IMR-90 (cell line): ENCODE measurements at regions not wholly inside any gene's neighbourhood (a gene's known extent, or its start where the extent isn't known, plus 50 kb on each side); places are given as distances from the start of the nearest gene placed in this dataset.

ENCODE experiments used
- ATAC-seq: fragments of 200-7000 bp; cut with Tn5 transposase; 2 replicates; pipeline ENCODE4 v1.9.1; 2020; ENCODE audit warnings: low read depth, mild to moderate bottlenecking, moderate library complexity
- BruUV-seq: library from RNA; stranded (reverse); fragments of 400-500 nt; replicated peaks from 2 replicates; lab custom pipeline; 2021; lab: Mats Ljungman, UMichigan
- CTCF ChIA-PET: fragments of 300-600 bp; formaldehyde crosslinking; extraction: SDS; loops from one replicate; lab custom pipeline; 2021; ENCODE audit warnings: antibody characterized with exemption; lab: Yijun Ruan, JAX
- POLR2A ChIA-PET: fragments of 300-600 bp; sonication (Branson Sonifier 250); formaldehyde crosslinking; loops from one replicate; lab custom pipeline; 2022; ENCODE audit warnings: antibody characterized with exemption; ENCODE audit not compliant: unreplicated experiment; lab: Charles Lee
- DNase-seq: peaks from one replicate; pipeline ENCODE4 v3.0.0; 2013
- H2AFZ ChIP-seq: replicated peaks from 2 replicates; pipeline ENCODE3; 2013; ENCODE audit warnings: low read length, mild to moderate bottlenecking; ENCODE audit not compliant: poor library complexity
- H2AK5ac ChIP-seq: 2 replicates; pipeline ENCODE4 v1.6.1; 2013; ENCODE audit warnings: low read depth, low read length, inconsistent platforms
- H2AK9ac ChIP-seq: replicated peaks from 2 replicates; pipeline ENCODE3; 2013; ENCODE audit warnings: mild to moderate bottlenecking, low read depth, low read length, moderate library complexity; ENCODE audit not compliant: poor library complexity
- H2BK120ac ChIP-seq: 2 replicates; pipeline ENCODE4 v1.6.1; 2013; ENCODE audit warnings: low read depth, low read length, inconsistent platforms
- H2BK15ac ChIP-seq: 3 replicates; pipeline ENCODE4 v1.6.1; 2013; ENCODE audit warnings: low read depth, low read length, inconsistent platforms
- H2BK20ac ChIP-seq: 2 replicates; pipeline ENCODE4 v1.6.1; 2013; ENCODE audit warnings: low read depth, mild to moderate bottlenecking, inconsistent platforms, low read length, moderate library complexity
- H2BK5ac ChIP-seq: 2 replicates; pipeline ENCODE4 v1.6.1; 2013; ENCODE audit warnings: mild to moderate bottlenecking, low read depth, low read length, inconsistent platforms; ENCODE audit not compliant: poor library complexity, severe bottlenecking
- H3K14ac ChIP-seq: replicated peaks from 2 replicates; pipeline ENCODE4 v1.6.1; 2013; ENCODE audit warnings: low read depth, low read length, inconsistent platforms
- H3K18ac ChIP-seq: 2 replicates; pipeline ENCODE4 v1.6.1; 2013; ENCODE audit warnings: low read depth, low read length, control low read depth
- H3K23ac ChIP-seq: 2 replicates; pipeline ENCODE4 v1.6.1; 2013; ENCODE audit warnings: low read depth, low read length, inconsistent platforms
- H3K27ac ChIP-seq: 2 replicates; pipeline ENCODE4 v1.5.1; 2013; ENCODE audit warnings: mild to moderate bottlenecking, control low read depth, low read length; ENCODE audit not compliant: insufficient read depth
- H3K27me3 ChIP-seq: 2 replicates; pipeline ENCODE4 v1.6.1; 2013; ENCODE audit warnings: low read length; ENCODE audit not compliant: control insufficient read depth, insufficient read depth
- H3K36me3 ChIP-seq: 2 replicates; pipeline ENCODE4 v1.6.1; 2013; ENCODE audit warnings: low read length, mixed read lengths; ENCODE audit not compliant: control insufficient read depth, insufficient read depth
- H3K4ac ChIP-seq: 2 replicates; pipeline ENCODE4 v1.6.1; 2013; ENCODE audit warnings: low read depth, low read length, inconsistent platforms
- H3K4me1 ChIP-seq: 2 replicates; pipeline ENCODE4 v1.6.1; 2013; ENCODE audit warnings: low read length, mixed read lengths; ENCODE audit not compliant: control insufficient read depth, insufficient read depth
- H3K4me2 ChIP-seq: 2 replicates; pipeline ENCODE4 v1.6.1; 2013; ENCODE audit warnings: low read depth, mild to moderate bottlenecking, control low read depth, low read length, moderate library complexity
- H3K4me3 ChIP-seq: 2 replicates; pipeline ENCODE4 v1.5.1; 2013; ENCODE audit warnings: low read depth, mild to moderate bottlenecking, control low read depth, low read length, moderate library complexity; ENCODE audit not compliant: insufficient read depth
- H3K56ac ChIP-seq: 2 replicates; pipeline ENCODE4 v1.6.1; 2013; ENCODE audit warnings: low read length, inconsistent platforms; ENCODE audit not compliant: insufficient read depth; ENCODE audit errors: extremely low read depth
- H3K79me1 ChIP-seq, 2 experiments: 2 replicates each; pipeline ENCODE4 v1.6.1; 2013; ENCODE audit warnings: low read length in 2 of 2, inconsistent platforms in 1 of 2, low read depth in 1 of 2
- H3K9ac ChIP-seq: 2 replicates; pipeline ENCODE4 v1.6.1; 2013; ENCODE audit warnings: low read depth, low read length, control low read depth
- H3K9me1 ChIP-seq: 2 replicates; pipeline ENCODE4 v1.6.1; 2013; ENCODE audit warnings: low read length, inconsistent platforms; ENCODE audit not compliant: insufficient read depth
- H3K9me3 ChIP-seq: 2 replicates; pipeline ENCODE4 v1.6.1; 2013; ENCODE audit warnings: low read length; ENCODE audit not compliant: control insufficient read depth, insufficient read depth
- H4K20me1 ChIP-seq: 2 replicates; pipeline ENCODE4 v1.6.1; 2013; ENCODE audit warnings: low read length, inconsistent platforms; ENCODE audit not compliant: insufficient read depth
- H4K5ac ChIP-seq: 2 replicates; pipeline ENCODE4 v1.6.1; 2013; ENCODE audit warnings: mild to moderate bottlenecking, low read depth, low read length, control low read depth
- H4K8ac ChIP-seq, 2 experiments: 2 replicates each; pipeline ENCODE4 v1.6.1; 2013; ENCODE audit warnings: low read depth in 2 of 2, low read length in 2 of 2, control low read depth in 1 of 2, inconsistent platforms in 1 of 2
- H4K91ac ChIP-seq: 2 replicates; pipeline ENCODE4 v1.6.1; 2013; ENCODE audit warnings: low read depth, low read length, inconsistent platforms; ENCODE audit not compliant: insufficient read depth
- BHLHE40 ChIP-seq: fragments of 150-350 bp; IDR thresholded peaks from 2 replicates; pipeline ENCODE4 v1.6.1; 2016; ENCODE audit warnings: mild to moderate bottlenecking, low read depth, low read length
- CEBPB ChIP-seq: IDR thresholded peaks from 2 replicates; pipeline ENCODE4 v1.6.1; 2012; ENCODE audit warnings: low read depth, low read length, improper control_type of control experiment
- CHD1 ChIP-seq: IDR thresholded peaks from 2 replicates; pipeline ENCODE4 v1.6.1; 2012; ENCODE audit warnings: low read depth, low read length, improper control_type of control experiment
- FOS ChIP-seq: fragments of 150-350 bp; IDR thresholded peaks from 2 replicates; pipeline ENCODE4 v1.6.1; 2016; ENCODE audit warnings: low read depth, low read length
- MAFK ChIP-seq: IDR thresholded peaks from 2 replicates; pipeline ENCODE4 v1.6.1; 2012; ENCODE audit warnings: low read depth, low read length, improper control_type of control experiment
- MAZ ChIP-seq: IDR thresholded peaks from 2 replicates; pipeline ENCODE4 v1.6.1; 2012; ENCODE audit warnings: low read depth, mild to moderate bottlenecking, low read length, improper control_type of control experiment, moderate library complexity, borderline replicate concordance
- MXI1 ChIP-seq: IDR thresholded peaks from 2 replicates; pipeline ENCODE4 v1.6.1; 2012; ENCODE audit warnings: low read depth, mild to moderate bottlenecking, low read length, moderate library complexity, borderline replicate concordance
- NFE2L2 ChIP-seq: fragments of 150-350 bp; IDR thresholded peaks from 2 replicates; pipeline ENCODE4 v1.6.1; 2016; ENCODE audit warnings: low read depth, mild to moderate bottlenecking, low read length
- POLR2A ChIP-seq: IDR thresholded peaks from 2 replicates; pipeline ENCODE4 v1.6.1; 2012; ENCODE audit warnings: mild to moderate bottlenecking, low read depth, low read length
- RAD21 ChIP-seq: IDR thresholded peaks from 2 replicates; pipeline ENCODE4 v1.6.1; 2012; ENCODE audit warnings: low read length, improper control_type of control experiment
- RCOR1 ChIP-seq: IDR thresholded peaks from 2 replicates; pipeline ENCODE4 v1.6.1; 2012; ENCODE audit warnings: mild to moderate bottlenecking, low read length, improper control_type of control experiment; ENCODE audit not compliant: insufficient replicate concordance
- RFX5 ChIP-seq: IDR thresholded peaks from 2 replicates; pipeline ENCODE4 v1.8.0; 2012; ENCODE audit warnings: low read depth, mild to moderate bottlenecking, low read length, moderate library complexity
- SMC3 ChIP-seq: fragments of 150-350 bp; IDR thresholded peaks from 2 replicates; pipeline ENCODE4 v1.6.1; 2016; ENCODE audit warnings: low read depth, mild to moderate bottlenecking, antibody characterized with exemption, low read length, moderate library complexity
- WGBS, 2 experiments: methylation state at CpG; one replicate each; pipeline versions ENCODE4 v1.1.5 to v1.1.7; 2013; ENCODE audit warnings: missing lambda C conversion rate in 2 of 2; ENCODE audit not compliant: insufficient read length in 1 of 2; ENCODE audit errors: extremely low coverage in 2 of 2; 5-methylcytosine and 5-hydroxymethylcytosine counted together
- dilution Hi-C: fragments of 300-500 bp; cut with HindIII; formaldehyde crosslinking; loops from one replicate; pipeline ENCODE4 v1.14.3; 2018; ENCODE audit warnings: low sequenced_read_pairs; ENCODE audit not compliant: unreplicated experiment
- in situ Hi-C: fragments of 300-500 bp; cut with MboI; formaldehyde crosslinking; loops from 3 replicates; pipeline ENCODE4 v1.14.3; 2019; ENCODE audit warnings: low sequenced_read_pairs, inconsistent platforms, mixed read lengths
- intact Hi-C: fragments of 100-400 bp; cut with micrococcal nuclease; formaldehyde crosslinking; loops from 2 replicates; pipeline ENCODE4 v1.10.0; 2022
- TF ChIP-seq, protein P1 (sequence below): fragments of 150-350 bp; IDR thresholded peaks from 2 replicates; pipeline ENCODE4 v1.6.1; 2017; ENCODE audit warnings: mild to moderate bottlenecking, antibody characterized with exemption, low read length, low read depth
- TF ChIP-seq, protein P2 (sequence below): conservative IDR thresholded peaks from 2 replicates; pipeline ENCODE4 v1.5.1; 2012; ENCODE audit warnings: mild to moderate bottlenecking, low read depth, low read length, improper control_type of control experiment
- TF ChIP-seq, protein P3 (sequence below): fragments of 150-350 bp; IDR thresholded peaks from 2 replicates; pipeline ENCODE4 v1.6.1; 2016; ENCODE audit warnings: low read depth, mild to moderate bottlenecking, low read length, moderate library complexity, borderline replicate concordance

DNA sequence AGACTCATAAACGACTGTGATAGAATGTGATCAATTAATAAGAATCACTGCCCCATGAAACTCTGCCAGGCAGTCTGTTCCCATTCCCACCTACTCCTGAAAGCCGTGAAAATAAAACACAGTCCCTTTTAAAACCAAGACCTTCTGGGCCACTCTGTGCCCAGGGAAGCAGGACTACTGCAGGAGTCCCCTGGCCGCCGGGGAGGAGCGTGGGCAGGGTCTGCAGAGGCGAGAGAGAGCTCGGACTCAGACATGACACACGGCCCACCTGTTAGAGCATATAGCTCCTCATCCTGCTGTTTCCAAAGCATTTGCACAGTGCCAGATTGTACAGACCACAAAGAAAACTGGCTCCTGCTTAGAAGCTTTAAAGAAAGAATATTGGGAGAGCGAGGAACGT lies 400.5 kb downstream of the SHANK2 start:
- H3K4me1 ChIP-seq: no peaks in the 10 kb centered on the region
- H3K14ac ChIP-seq: no peak overlapping the region
- no TSS peak for BruUV-seq
- peaks cover 3% of the 10 kb centered on the region for H3K9me3 ChIP-seq
- H3K27me3 ChIP-seq: no peaks in the 10 kb centered on the region
- no peak overlapping the region for H2BK120ac ChIP-seq
- no peaks in the 10 kb centered on the region for H3K79me1 ChIP-seq
- H3K56ac ChIP-seq: no peak overlapping the region
- H3K36me3 ChIP-seq: no peaks in the 10 kb centered on the region; the same call in 1 of the 2 replicates
- no peak overlapping the region for H3K27ac ChIP-seq
- intact Hi-C loops: no loop called here
- H3K23ac ChIP-seq: no peak overlapping the region
- H4K91ac ChIP-seq: no peak overlapping the region
- no peak overlapping the region for H2BK20ac ChIP-seq
- no peaks in the 10 kb centered on the region; the same call in 1 of the 2 replicates for H4K20me1 ChIP-seq
- H2AK5ac ChIP-seq: no peak overlapping the region
- H2BK5ac ChIP-seq: no peak overlapping the region
- 83% methylated on average over 3 of the region's 10 CpGs; no CpG with 5 or more reads in 1 of the 2 experiments for WGBS, 2 experiments
- H4K5ac ChIP-seq: no peak overlapping the region
- ATAC-seq: no peak
- TF ChIP-seq POLR2A (no peak), MXI1 (no peak), RFX5 (no peak), CHD1 (no peak), SMC3 (no peak), CEBPB (no peak), NFE2L2 (no peak), RAD21 (no peak), MAFK (no peak), BHLHE40 (no peak), FOS (no peak), RCOR1 (no peak), MAZ (no peak)
- TF ChIP-seq, protein P1, sequence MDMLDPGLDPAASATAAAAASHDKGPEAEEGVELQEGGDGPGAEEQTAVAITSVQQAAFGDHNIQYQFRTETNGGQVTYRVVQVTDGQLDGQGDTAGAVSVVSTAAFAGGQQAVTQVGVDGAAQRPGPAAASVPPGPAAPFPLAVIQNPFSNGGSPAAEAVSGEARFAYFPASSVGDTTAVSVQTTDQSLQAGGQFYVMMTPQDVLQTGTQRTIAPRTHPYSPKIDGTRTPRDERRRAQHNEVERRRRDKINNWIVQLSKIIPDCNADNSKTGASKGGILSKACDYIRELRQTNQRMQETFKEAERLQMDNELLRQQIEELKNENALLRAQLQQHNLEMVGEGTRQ: no peak
- TF ChIP-seq, protein P2, sequence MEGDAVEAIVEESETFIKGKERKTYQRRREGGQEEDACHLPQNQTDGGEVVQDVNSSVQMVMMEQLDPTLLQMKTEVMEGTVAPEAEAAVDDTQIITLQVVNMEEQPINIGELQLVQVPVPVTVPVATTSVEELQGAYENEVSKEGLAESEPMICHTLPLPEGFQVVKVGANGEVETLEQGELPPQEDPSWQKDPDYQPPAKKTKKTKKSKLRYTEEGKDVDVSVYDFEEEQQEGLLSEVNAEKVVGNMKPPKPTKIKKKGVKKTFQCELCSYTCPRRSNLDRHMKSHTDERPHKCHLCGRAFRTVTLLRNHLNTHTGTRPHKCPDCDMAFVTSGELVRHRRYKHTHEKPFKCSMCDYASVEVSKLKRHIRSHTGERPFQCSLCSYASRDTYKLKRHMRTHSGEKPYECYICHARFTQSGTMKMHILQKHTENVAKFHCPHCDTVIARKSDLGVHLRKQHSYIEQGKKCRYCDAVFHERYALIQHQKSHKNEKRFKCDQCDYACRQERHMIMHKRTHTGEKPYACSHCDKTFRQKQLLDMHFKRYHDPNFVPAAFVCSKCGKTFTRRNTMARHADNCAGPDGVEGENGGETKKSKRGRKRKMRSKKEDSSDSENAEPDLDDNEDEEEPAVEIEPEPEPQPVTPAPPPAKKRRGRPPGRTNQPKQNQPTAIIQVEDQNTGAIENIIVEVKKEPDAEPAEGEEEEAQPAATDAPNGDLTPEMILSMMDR: no peak
- TF ChIP-seq, protein P3, sequence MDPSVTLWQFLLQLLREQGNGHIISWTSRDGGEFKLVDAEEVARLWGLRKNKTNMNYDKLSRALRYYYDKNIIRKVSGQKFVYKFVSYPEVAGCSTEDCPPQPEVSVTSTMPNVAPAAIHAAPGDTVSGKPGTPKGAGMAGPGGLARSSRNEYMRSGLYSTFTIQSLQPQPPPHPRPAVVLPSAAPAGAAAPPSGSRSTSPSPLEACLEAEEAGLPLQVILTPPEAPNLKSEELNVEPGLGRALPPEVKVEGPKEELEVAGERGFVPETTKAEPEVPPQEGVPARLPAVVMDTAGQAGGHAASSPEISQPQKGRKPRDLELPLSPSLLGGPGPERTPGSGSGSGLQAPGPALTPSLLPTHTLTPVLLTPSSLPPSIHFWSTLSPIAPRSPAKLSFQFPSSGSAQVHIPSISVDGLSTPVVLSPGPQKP: no peak
- H3K4me3 ChIP-seq: no peak overlapping the region
- H2BK15ac ChIP-seq: no peak overlapping the region
- DNase-seq: no peak
- H3K18ac ChIP-seq: no peak overlapping the region
- no peak overlapping the region for H3K4me2 ChIP-seq
- H4K8ac ChIP-seq: no peak overlapping the region
- ChIA-PET CTCF (no interaction called here), POLR2A (no interaction called here)
- no peaks in the 10 kb centered on the region for H3K9me1 ChIP-seq
- H2AFZ ChIP-seq: no peak overlapping the region
- no peak overlapping the region for H2AK9ac ChIP-seq
- in situ Hi-C loops: no loop called here
- no peak overlapping the region for H3K9ac ChIP-seq
- H3K4ac ChIP-seq: no peak overlapping the region
- dilution Hi-C loops: no loop called here
